HG03342 (cell line): ENCODE measurements at regions not wholly inside any gene's neighbourhood (a gene's known extent, or its start where the extent isn't known, plus 50 kb on each side); places are given as distances from the start of the nearest gene placed in this dataset.

Experiments
- ATAC-seq: cut with Tn5 transposase; IDR thresholded peaks from one replicate; pipeline ENCODE4 v1.9.1; 2021; ENCODE audit warnings: mild to moderate bottlenecking, moderate library complexity; ENCODE audit not compliant: unreplicated experiment

GRCh38 chr9:81741103-81741502, 51.8 kb upstream of the TLE1 start:
- no peak for ATAC-seq

- no peak for ATAC-seq
These were observed 58.7 kb upstream of the TLE1 start for GRCh38 chr9:81748091-81748490.

DNA sequence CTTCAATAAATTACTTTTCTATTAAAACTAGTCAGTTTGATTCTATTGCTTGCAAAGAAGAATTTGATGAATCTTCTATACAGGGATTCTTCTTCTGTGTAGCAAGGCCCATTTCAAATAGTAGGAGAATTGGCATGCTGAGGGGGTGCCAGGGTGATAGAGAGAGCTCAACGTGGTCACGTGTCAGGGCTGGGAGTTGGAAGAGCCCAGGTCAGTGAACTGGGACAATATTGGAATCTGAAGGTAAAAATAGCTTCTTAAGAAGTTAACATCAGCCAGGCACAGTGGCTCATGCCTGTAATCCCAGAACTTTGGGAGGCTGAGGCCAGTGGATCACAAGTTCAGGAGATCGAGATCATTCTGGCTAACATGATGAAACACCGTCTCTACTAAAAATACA, 64.1 kb upstream of the TLE1 start:
- ATAC-seq, result no peak

DNA sequence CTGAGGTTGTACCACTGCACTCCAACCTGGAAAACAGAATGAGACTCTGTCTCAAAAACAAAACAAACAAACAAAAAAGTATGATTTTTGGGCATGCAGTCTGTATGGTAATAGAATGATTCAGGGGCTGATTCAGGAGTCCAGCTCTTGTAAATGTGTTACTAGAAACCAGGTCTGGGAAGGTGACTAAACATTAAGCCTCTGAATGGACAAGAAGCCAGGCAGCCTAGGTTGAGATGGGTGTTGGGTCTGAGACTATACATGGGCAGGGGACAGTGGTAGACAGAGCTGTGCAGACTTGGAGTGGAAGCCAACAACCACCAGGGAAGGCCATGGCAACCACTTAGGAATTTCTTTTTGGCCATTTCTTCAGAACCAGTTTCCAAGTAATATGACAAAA, 64.9 kb upstream of the TLE1 start:
- ATAC-seq, result no peak

- ATAC-seq, result no peak
These were observed 66.4 kb upstream of the TLE1 start for GRCh38 chr9:81755721-81756120.

DNA sequence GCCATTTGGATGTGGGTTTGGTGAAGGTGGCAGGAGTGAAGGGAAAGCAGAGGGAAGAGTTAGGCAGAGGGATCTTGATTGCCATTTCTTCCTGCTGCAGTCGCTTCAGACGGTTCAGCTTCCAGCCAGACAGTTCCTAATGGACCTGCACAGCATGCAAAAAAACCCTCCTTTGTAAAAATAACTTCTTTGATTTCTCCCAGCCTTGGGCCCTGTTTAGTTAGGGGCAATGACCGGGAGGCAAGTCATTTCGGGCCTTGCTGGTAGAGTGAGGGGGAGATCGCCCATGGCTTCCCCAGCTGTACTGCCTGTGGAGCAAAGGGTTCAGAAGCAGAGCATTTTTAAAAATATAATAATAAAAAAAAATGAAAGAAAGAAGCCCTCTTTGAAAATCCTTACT, 67.2 kb upstream of the TLE1 start:
- no peak for ATAC-seq

DNA sequence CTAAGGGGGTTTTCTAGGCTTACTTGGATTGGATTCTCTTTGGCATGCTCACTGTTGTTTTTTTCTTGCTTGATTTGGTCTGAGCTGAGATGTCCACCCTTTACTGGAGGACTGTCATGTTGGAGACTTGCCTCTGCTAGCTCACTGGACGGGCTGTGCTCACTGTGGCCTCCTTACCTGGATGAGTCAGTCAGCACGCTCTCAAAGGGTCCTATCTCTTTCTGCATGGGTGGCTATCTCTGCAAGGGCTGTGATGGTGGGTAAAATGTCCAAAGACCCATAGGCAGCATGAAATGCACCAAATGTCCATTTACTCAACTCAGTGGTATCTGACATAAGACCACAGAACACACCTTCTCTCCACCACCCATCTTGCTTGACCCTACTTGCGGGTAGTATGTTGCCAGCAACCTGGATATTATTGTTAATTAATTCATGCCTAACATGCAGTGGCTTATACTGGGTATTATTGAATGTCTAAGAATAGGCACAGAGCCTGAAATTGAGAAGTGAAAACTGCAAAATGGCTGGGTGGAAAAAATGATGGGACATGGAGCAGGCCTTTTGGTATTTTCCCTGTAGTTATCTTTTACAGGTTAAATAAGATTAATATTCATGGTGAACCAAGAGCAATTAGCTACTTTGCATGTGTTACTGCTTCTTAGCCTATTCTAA, 68.9 kb upstream of the TLE1 start:
- no peak for ATAC-seq

DNA sequence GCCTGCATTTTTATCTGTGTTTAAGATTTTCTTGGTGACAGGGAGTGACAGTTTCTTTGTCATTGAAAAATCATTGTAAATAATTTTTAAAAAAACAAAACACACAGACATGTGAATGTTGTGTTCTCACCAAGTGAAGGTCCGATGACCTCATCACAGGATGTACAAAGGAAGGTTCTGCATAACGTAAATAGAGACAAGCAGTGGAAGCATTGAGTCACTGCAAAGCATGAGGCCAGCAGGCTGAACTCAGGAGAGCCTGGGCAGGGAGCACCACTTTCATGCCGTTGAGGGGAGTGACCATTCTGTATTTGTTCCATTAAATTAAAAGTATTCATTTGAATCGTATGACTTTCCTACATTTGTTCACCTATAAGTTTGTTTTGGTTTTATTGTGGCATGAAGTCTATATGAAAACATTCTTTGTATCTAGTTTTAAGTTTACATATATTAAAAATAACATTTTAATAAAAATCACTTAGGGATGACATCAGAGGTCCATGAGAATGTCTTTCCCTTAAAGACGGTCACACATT, 70.4 kb upstream of the TLE1 start:
- no peak for ATAC-seq

DNA sequence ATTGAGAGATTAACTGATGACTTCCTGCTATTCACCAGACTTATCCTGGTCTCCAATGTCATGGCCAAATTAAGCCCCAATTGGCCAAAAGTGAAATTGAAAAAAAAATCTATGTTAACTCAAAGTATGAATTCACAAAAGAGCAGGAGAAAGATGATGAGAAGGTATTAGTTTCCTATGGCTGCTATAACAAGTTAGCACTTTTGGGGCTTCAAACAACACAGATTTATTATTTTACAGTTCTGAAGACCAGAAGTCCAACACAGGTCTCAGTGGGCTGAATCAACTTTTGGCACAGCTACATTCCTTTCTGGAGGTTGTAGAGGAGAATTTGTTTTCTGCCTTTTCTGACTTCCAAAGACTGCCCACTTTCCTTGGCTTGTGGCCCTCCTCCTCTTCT, 78.6 kb upstream of the TLE1 start:
- ATAC-seq, result no peak

DNA sequence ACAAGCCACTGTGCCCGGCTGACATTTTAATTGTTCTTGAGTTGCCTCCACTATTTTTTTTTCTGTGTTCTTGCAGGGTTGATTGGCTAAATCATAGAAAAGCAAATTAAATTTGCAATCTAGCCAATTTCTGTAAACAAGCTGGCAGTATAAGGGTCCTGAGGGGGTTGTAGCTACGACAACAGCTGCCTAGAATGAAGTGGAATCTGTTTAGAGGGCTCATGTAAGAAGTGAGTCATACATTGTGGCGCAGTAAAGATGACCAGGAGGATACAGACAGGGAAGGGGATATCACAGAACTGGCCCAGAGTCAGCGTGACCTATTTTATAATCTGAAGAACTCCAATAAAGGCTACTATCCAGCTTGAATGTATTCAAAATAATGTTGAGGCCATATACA, 82.2 kb upstream of the TLE1 start:
- no peak for ATAC-seq

- no peak for ATAC-seq
These were observed 82.8 kb upstream of the TLE1 start for GRCh38 chr9:81772144-81772543.

DNA sequence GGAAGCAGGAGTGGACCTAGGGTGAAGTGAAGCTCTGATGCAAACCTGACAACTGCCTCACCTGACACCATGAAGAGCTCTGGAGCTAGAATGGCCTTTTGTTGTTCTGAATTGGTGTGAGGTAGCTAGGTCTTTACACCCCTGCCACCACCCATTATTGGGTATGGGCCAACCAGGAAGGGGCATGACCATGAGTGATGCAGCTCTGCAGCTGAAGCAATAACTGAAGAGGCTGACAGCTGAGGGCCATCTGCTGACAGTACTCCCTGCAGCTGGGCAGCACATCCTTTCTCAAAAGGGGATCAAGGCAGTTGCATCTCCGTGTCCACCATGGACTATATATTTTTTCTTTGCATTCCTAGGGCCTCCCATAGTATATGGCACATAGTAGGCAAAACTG, 87.0 kb upstream of the TLE1 start:
- ATAC-seq, result no peak

DNA sequence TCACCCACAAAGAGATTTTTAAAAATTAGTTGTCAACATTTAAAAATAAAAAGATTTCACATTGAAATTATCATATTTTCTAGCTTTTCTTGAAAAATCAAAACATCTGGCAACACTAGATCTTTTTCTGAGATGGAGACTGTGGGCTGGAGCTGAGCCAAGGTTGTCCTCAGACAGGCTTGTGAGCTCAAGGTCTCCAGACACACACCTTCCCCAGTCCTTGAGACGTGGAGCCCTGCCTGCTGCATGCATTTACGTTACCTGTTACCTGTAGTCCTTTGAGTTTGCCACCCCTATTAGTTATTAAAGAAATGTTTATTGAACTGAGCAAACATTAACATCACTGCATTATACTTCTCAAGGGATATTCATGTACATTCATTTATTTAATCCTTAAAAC, 87.5 kb upstream of the TLE1 start:
- ATAC-seq, result no peak

DNA sequence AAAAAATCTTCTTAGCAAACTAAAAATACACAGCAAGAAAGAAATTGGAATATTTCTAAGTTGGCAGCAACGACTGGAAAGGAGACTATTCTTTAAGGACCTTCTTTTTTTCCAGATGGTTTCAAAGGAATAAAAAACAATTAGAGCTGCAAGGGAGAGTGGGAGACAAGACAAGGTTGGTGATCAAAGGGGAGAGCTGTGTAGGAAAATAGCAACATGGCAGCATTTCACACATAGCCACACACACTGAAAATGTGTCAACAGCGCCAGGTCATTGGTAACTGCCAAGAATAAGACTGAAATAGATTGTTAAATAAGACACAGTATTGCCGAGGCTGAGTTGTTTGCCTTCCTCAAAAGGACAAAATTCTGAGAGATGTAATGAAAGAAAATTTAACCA, 88.1 kb upstream of the TLE1 start:
- no peak for ATAC-seq

DNA sequence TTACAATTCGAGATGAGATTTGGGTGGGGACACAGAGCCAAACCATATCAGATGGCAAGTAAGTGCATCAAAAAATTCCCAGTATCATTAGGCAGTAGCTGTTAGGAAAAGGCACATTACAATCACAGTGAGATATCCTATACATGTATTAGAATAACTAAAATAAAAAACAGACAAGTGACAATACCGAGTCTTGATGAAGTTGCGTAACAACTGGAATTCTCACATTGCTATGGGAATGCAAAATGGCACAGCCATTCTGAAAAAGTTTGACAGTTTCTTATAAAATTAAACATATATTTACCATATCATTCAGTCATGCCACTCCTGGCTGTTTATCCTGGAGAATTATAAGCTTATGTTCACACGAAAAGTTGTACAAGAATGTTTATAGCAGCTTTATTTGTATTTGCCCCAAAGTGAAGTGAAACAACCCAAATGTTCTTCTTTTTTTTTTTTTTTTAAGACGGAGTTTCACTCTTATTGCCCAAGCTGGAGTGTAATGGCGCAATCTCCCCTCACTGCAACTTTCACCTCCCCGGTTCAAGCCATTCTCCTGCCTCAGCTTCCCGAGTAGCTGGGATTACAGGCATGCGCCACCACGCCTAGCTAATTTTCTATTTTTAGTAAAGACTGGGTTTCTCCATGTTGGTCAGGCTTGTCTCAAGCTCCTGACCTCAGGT, 93.1 kb upstream of the TLE1 start:
- ATAC-seq, result no peak

DNA sequence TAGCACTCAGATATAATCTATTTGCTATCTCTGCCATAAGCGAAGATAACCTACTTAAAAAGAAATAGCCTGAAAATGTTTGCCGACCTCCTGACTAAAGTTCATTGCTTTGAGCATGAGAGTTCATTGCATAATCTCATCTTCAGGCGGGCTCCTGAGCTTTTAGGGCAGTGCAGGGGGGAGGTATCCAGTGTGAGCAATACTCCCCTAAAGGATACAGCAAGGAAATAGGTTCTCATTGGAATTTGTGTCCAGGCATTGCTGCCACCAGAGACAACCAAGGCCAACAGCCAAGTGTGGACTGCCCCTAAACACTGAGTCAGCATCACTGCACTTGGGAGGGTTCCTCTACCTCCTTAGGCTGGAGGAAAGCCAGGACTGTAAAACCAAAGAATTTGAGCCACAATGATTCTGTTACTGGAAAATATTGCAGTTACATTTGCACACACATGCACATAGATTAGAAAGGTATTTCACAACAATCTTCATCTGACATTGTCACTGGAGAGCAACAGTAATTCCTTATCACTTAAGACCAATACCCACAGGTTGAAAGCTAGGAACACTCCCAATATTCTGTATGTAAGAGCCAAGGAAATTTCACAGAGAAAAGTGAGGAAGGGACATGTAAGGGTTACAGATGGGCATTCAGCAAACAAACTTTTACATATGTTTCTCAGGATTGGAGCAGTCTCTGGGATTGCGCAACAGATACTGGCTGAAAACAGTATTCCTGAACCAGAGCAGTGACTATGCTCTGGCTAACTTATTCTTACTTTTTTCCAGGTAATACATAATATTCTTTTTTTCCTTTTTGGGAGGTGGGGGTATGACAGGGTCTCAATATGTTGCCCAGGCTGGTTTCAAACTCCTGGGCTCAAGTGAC, 98.6 kb upstream of the TLE1 start:
- ATAC-seq, result no peak

DNA sequence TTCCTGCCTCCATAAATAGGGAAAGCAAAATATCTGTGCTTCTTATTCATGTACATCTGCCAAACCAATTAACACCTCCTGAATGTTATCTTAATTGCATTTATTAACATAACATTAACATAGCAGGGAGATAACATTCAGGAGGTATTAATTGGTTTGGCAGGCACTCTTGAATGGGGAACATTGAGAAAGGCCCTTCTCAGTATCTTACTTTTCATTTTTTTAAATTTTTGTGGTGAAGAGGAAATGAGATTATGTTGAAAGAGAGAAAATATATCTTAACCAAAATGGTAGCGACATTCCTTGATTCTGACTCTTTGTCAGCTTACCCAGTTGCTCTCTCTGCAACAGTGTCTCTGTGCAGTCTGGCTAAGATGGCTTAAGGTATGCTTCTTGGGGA, 100.4 kb upstream of the TLE1 start:
- ATAC-seq, result no peak

GRCh38 chr9:81790166-81790565, 100.8 kb upstream of the TLE1 start:
- ATAC-seq, result no peak

DNA sequence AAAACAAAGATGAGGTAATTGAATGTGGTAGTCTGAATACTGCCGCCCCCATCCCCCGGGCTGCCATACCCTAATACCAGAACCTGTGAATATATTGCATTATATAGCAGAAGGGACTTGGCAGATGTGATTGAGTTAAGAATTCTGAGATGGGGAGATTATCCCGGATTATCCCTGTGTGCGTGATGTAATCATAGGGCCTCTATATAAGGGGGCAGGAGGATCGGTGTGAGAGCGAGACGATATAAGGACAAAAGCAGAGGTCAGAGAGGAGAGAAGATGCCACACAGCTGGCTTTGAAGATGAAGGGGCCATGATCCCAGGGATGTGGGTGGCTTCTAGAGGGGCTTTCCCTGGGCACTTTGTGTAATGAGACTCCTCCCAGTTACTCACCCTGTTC, 101.7 kb upstream of the TLE1 start:
- ATAC-seq, result no peak

DNA sequence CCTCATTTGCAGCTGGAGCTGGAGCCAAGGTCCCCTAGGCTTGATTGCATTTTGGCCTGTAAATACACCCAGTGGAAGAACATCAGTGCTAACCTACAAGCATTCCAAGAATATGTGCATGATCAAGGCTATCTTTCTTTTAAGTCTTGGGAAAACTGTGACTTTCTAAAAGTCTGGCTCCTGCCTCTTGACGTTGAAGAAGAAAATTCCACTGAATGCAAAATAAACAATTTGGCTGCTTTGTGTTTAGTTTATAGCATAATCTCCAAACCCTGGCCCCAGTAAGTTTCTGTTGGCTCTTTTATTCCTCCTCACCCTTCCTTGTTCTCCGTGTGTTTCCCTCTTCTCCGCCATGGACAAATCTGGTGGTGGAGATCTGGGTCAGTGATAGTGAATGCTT, 109.3 kb upstream of the TLE1 start:
- ATAC-seq, result no peak

DNA sequence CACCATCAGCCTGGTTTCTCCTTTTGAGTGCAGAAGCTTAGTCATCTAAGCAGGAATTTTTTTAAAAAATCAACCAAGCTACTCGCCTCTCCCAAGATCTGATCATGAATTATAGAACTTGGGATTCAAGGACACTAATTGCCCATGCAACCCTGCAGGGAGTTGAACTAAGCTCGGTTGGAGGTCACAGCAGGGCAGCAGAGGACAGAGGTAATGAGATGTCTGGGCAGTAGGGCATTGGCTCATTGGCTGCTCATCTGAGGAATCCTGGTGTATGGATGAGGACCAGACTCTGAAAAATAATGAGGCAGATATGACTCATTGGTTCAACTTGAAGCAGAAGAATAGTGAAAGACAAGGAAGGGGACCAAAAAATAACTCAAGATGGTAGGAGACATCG, 111.8 kb upstream of the TLE1 start:
- no peak for ATAC-seq

DNA sequence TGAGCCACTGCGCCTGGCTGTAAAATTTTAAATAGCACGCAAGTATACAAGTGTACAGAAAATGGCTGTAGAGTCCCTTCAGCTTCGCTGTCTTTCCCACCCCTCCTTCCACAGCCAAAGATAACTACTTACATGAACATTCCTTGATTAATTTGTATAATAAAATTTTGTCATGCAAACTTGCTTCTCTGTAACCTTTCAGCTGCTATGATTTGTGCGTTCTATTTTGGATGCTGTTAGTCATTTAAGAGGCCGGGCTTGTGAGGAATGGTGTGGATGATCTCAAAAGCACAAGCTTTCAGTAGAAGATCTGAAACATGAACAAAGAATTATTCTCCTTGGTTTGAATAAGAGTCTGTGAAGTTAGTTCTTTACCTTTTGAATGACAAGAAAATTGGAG, 115.0 kb upstream of the TLE1 start:
- ATAC-seq, result no peak
